Ascending aorta (tissue), 2 donors: ENCODE measurements at regions not wholly inside any gene's neighbourhood (a gene's known extent, or its start where the extent isn't known, plus 50 kb on each side); places are given as distances from the start of the nearest gene placed in this dataset.

Source experiments
- DNase-seq, 2 donors: peaks; one replicate each; pipeline ENCODE4 v3.0.0-alpha.2; 2019; ENCODE audit warnings: low spot score in 2 of 2
- H3K27ac ChIP-seq, 2 donors: fragments of 200-600 bp; sonication (generic); one replicate each; pipeline ENCODE4 v1.5.1; 2016 to 2017; ENCODE audit warnings: mild to moderate bottlenecking in 1 of 2
- H3K27me3 ChIP-seq: fragments of 200-600 bp; sonication (generic); one replicate; pipeline ENCODE4 v1.5.1; 2017
- H3K36me3 ChIP-seq, 2 donors: fragments of 200-600 bp; sonication (generic); one replicate each; pipeline ENCODE4 v1.5.1; 2016
- H3K4me1 ChIP-seq, 2 donors: fragments of 200-600 bp; sonication (generic); one replicate each; pipeline ENCODE4 v1.5.1; 2016 to 2017; ENCODE audit warnings: mild to moderate bottlenecking in 1 of 2
- H3K4me3 ChIP-seq, 2 donors: fragments of 200-600 bp; sonication (generic); one replicate each; pipeline ENCODE4 v1.5.1; 2016 to 2017; ENCODE audit warnings: mild to moderate bottlenecking in 1 of 2
- H3K9me3 ChIP-seq, 2 donors: fragments of 200-600 bp; sonication (generic); one replicate each; pipeline ENCODE4 v1.5.1; 2016
- intact Hi-C: fragments of 100-400 bp; cut with DNase I; formaldehyde crosslinking; loops from one replicate; pipeline ENCODE4 v1.15.1; 2023
- TF ChIP-seq, protein P1 (sequence below), 3 experiments: fragments of 200-600 bp in 2 of 3; fragments of 450-650 bp in 1 of 3; sonication (generic) in 2 of 3; IDR thresholded peaks; one replicate each; pipeline ENCODE4 v1.5.1; 2016 to 2019; ENCODE audit warnings: antibody characterized with exemption in 3 of 3, mild to moderate bottlenecking in 1 of 3, moderate library complexity in 1 of 3

DNA sequence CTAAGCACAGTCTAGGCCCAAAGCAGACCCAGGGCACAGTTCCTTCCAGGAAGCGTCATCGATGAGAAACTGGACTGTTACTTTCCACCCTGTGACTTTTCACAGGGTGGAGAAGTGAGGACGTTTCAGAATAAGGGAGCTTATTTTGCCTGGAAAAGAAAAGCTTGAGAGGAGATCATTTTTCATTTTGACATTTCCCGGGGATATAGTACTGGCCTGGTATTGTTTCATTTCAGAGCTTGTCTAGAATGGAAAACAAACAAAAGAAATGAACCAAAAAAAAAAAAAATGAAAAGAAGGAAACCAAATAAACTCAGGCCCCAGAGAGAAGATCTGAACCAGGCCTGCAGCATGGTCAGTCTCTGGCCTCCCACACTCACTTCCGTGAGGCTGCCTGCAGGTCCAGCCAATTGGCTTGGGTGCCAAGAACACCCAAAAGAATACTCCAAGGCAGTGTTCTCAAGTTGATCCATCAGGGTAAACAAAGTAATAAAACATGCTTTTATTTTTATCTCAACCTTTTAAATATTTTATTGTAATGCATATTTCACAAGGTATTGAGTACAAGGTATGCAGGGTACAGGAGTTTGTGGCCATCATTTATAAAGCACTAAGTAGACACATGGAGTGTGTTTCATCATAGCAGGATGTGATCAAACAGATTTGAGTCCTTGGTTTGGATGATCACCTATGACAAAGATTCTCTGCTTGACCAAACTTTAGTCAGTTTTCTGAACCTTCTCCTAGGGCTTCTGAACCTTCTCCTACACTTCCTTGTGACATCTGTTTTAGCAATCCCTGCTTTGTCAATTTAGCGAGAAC is 176.9 kb upstream of the GGTLC1 start:
- DNase-seq: no peak
- no peaks in the 10 kb centered on the region for H3K9me3 ChIP-seq
- H3K27ac ChIP-seq: no peak overlapping the region
- no peak overlapping the region for H3K4me3 ChIP-seq
- no peaks in the 10 kb centered on the region for H3K4me1 ChIP-seq
- no peaks in the 10 kb centered on the region for H3K36me3 ChIP-seq
- H3K27me3 ChIP-seq: no peaks in the 10 kb centered on the region
- TF ChIP-seq, protein P1, sequence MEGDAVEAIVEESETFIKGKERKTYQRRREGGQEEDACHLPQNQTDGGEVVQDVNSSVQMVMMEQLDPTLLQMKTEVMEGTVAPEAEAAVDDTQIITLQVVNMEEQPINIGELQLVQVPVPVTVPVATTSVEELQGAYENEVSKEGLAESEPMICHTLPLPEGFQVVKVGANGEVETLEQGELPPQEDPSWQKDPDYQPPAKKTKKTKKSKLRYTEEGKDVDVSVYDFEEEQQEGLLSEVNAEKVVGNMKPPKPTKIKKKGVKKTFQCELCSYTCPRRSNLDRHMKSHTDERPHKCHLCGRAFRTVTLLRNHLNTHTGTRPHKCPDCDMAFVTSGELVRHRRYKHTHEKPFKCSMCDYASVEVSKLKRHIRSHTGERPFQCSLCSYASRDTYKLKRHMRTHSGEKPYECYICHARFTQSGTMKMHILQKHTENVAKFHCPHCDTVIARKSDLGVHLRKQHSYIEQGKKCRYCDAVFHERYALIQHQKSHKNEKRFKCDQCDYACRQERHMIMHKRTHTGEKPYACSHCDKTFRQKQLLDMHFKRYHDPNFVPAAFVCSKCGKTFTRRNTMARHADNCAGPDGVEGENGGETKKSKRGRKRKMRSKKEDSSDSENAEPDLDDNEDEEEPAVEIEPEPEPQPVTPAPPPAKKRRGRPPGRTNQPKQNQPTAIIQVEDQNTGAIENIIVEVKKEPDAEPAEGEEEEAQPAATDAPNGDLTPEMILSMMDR (IDR thresholded peaks at IDR 0.05): no peak
- intact Hi-C loops: no loop called here

DNA sequence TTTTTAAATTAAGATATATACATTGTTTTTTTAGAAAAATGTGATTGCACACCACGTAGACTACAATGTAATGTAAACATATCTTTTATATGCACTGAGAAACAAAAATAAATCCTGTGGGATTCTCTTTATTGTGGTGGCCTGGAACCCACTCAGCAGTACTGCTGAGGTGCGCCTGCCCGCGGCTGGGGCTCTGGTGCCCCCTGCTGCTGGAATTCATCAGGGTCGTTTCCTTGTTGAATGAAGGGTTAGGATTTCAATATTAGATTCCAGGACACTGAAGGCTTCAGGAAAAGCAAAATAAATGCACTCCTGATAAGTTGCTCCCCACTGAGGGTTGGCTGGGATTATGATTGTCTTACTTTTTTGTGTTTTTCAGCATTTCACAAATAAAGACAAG is 175.8 kb upstream of the GGTLC1 start:
- H3K27me3 ChIP-seq: no peaks in the 10 kb centered on the region
- no peaks in the 10 kb centered on the region for H3K9me3 ChIP-seq
- no peak for DNase-seq
- H3K4me3 ChIP-seq: no peak overlapping the region
- H3K27ac ChIP-seq: no peak overlapping the region
- intact Hi-C loops: no loop called here
- H3K36me3 ChIP-seq: no peaks in the 10 kb centered on the region
- TF ChIP-seq, protein P1 (IDR thresholded peaks at IDR 0.05): no peak
- H3K4me1 ChIP-seq: no peaks in the 10 kb centered on the region

DNA sequence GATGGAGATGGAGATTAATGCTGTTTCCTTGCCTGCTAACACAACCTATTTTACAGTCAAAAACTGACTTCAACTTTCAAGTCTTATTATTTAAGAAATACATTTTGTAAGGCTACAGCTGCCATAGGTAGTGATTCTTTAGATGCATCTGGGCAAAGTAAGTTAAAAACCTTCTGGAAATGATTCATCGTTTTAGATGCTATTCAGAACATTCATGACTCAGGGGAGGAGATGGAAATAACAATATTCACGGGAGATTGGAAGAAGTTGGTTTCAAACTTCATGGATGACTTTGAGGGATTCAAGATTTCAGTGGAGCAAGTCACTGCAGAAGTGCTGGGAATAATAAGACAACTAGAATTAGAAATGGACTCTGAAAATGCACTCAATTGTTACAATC is 174.9 kb upstream of the GGTLC1 start:
- Histone ChIP-seq H3K4me3 (no peak overlapping the region), H3K36me3 (no peaks in the 10 kb centered on the region), H3K27ac (no peak overlapping the region), H3K27me3 (no peaks in the 10 kb centered on the region), H3K9me3 (no peaks in the 10 kb centered on the region), H3K4me1 (no peaks in the 10 kb centered on the region)
- no peak for DNase-seq
- intact Hi-C loops: no loop called here
- TF ChIP-seq, protein P1 (IDR thresholded peaks at IDR 0.05): no peak

DNA sequence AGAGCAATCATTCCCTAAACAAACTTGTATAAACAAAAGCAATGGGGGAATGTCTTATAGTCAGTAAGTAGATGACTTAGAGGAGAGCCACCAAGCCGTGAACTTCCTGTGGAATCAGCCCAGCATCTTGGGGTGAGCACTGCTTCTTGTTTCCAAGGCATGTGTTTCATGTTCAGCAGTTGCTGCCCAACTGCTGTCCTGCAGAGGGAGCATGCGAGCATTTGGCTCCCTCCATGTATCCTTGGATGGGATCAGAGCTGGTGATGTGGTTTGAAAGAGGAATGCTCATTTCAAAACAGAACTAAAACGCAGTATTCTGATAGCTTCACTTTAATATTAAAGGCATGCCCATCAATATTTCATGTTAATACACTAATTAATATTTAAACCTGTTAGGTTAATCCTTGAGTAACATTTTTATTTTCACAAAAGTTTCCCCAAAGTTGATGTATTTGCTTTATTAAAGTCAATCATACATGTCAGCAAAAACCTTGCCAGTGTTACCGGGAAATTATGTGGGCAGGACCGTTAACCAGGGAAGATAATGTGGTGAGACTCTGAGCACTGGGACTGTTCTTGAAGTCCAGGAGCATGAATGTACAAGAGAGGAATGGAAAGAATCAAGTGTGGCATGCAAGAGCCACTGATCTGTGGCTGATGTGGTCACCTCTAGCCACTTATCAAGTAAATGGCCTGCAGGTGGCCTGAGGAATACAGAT is 172.1 kb upstream of the GGTLC1 start:
- Histone ChIP-seq H3K9me3 (no peaks in the 10 kb centered on the region), H3K4me3 (no peak overlapping the region), H3K27ac (no peak overlapping the region), H3K4me1 (no peaks in the 10 kb centered on the region), H3K27me3 (no peaks in the 10 kb centered on the region), H3K36me3 (no peaks in the 10 kb centered on the region)
- TF ChIP-seq, protein P1 (IDR thresholded peaks at IDR 0.05): peak; percentile 52 to 77 (median 56)
- DNase-seq: no peak
- intact Hi-C loops: loop anchor here (1.0 kb wide), 1 partner anchor 758 kb away; no protein-coding TSS in a partner anchor

DNA sequence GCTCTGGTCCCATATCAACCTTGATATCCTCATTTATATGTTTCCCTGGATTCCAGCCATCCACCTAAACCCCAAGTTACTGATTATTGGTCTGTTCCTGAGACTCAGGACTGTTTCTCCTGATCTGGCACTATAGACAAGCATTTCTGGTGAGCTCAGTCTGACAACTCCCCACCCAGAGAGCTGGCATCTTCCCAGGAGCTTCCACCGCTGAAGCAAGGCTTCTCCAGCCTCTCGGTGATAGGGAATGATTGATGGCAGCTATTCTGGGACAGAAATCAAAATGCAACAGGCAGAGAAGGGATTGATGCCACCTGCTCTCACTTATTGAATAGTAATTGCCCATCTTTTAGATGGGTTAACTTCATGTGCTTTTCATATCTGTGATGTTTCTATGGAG is 169.7 kb upstream of the GGTLC1 start:
- Histone ChIP-seq H3K9me3 (no peaks in the 10 kb centered on the region), H3K27ac (no peak overlapping the region), H3K4me3 (no peak overlapping the region), H3K36me3 (no peaks in the 10 kb centered on the region), H3K27me3 (no peaks in the 10 kb centered on the region), H3K4me1 (no peaks in the 10 kb centered on the region)
- TF ChIP-seq, protein P1 (IDR thresholded peaks at IDR 0.05): no peak
- no peak for DNase-seq
- intact Hi-C loops: no loop called here
